Breast epithelium (tissue), 3 donors: ENCODE measurements at regions not wholly inside any gene's neighbourhood (a gene's known extent, or its start where the extent isn't known, plus 50 kb on each side); places are given as distances from the start of the nearest gene placed in this dataset.

Experiments
- CTCF ChIP-seq, 3 donors: fragments of 450-650 bp; IDR thresholded peaks; one replicate each; pipeline ENCODE4 v1.5.1; 2016 to 2017; ENCODE audit warnings: antibody characterized with exemption in 3 of 3, mild to moderate bottlenecking in 3 of 3, moderate library complexity in 3 of 3
- POLR2A ChIP-seq: fragments of 450-650 bp; IDR thresholded peaks from one replicate; pipeline ENCODE4 v1.6.1; 2016; ENCODE audit warnings: antibody characterized with exemption, mild to moderate bottlenecking, moderate library complexity
- POLR2AphosphoS5 ChIP-seq, 3 donors: sonication (generic); formaldehyde crosslinking; IDR thresholded peaks; one replicate each; pipeline ENCODE4 v1.6.1; 2017; ENCODE audit warnings: antibody characterized with exemption in 3 of 3

- TF ChIP-seq CTCF (IDR thresholded peaks at IDR 0.05) (no peak), POLR2AphosphoS5 (IDR thresholded peaks at IDR 0.05) (no peak), POLR2A (no peak)
Observed at GRCh38 chr3:180789774-180790173, 110.5 kb upstream of the CCDC39 start.
